Stomach (tissue), 4 donors: ENCODE measurements at regions not wholly inside any gene's neighbourhood (a gene's known extent, or its start where the extent isn't known, plus 50 kb on each side); places are given as distances from the start of the nearest gene placed in this dataset.

Experiments
- EP300 ChIP-seq: sonication (generic); formaldehyde crosslinking; IDR thresholded peaks from one replicate; pipeline ENCODE4 v1.6.1; 2017; ENCODE audit warnings: antibody characterized with exemption
- POLR2A ChIP-seq, 4 donors: fragments of 450-650 bp; IDR thresholded peaks; one replicate each; pipeline ENCODE4 v1.6.1; 2016; ENCODE audit warnings: antibody characterized with exemption in 4 of 4, control low read depth in 2 of 4, mild to moderate bottlenecking in 1 of 4, moderate library complexity in 1 of 4
- POLR2AphosphoS5 ChIP-seq, 3 donors: sonication (generic); formaldehyde crosslinking; IDR thresholded peaks; one replicate each; pipeline ENCODE4 v1.6.1; 2016; ENCODE audit warnings: antibody characterized with exemption in 3 of 3
- TF ChIP-seq, protein P1 (sequence below), 7 experiments: fragments of 450-650 bp in 4 of 7; fragments of 200-600 bp in 3 of 7; sonication (generic) in 3 of 7; IDR thresholded peaks; one replicate each; pipeline ENCODE4 v1.5.1; 2016 to 2019; ENCODE audit warnings: antibody characterized with exemption in 7 of 7, control low read depth in 2 of 7, mild to moderate bottlenecking in 1 of 7

DNA sequence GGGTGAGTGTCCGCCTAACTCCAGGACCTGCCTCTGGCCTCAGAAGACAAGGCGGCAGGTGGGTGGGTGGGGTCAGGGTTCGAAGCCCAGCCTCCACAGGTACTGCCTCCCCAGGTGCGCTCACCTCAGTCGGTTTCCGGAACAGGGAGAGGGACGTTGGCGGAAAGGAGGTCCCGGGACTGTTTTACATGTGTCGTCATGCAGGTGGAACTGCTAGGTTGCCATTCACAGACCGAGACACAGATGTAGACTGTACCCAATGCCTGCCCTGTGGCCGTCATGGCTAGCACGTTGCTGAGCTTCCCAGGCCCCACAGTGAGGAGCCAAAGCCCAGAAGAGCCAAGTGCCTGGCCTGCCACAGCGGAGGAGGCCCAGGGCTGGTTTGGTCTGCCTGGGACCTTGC is 284.0 kb upstream of the HS6ST1 start:
- TF ChIP-seq POLR2AphosphoS5 (IDR thresholded peaks at IDR 0.05) (no peak), POLR2A (IDR thresholded peaks at IDR 0.05) (no peak), EP300 (no peak)
- TF ChIP-seq, protein P1, sequence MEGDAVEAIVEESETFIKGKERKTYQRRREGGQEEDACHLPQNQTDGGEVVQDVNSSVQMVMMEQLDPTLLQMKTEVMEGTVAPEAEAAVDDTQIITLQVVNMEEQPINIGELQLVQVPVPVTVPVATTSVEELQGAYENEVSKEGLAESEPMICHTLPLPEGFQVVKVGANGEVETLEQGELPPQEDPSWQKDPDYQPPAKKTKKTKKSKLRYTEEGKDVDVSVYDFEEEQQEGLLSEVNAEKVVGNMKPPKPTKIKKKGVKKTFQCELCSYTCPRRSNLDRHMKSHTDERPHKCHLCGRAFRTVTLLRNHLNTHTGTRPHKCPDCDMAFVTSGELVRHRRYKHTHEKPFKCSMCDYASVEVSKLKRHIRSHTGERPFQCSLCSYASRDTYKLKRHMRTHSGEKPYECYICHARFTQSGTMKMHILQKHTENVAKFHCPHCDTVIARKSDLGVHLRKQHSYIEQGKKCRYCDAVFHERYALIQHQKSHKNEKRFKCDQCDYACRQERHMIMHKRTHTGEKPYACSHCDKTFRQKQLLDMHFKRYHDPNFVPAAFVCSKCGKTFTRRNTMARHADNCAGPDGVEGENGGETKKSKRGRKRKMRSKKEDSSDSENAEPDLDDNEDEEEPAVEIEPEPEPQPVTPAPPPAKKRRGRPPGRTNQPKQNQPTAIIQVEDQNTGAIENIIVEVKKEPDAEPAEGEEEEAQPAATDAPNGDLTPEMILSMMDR (IDR thresholded peaks at IDR 0.05), result no peak
